OCI-LY3 (cell line): ENCODE measurements at regions not wholly inside any gene's neighbourhood (a gene's known extent, or its start where the extent isn't known, plus 50 kb on each side); places are given as distances from the start of the nearest gene placed in this dataset.

Experiments
- EZH2phosphoT487 ChIP-seq: fragments of 200-600 bp; shearing (Covaris generic); IDR thresholded peaks from 2 replicates; pipeline ENCODE4 v1.6.1; 2018; ENCODE audit warnings: antibody characterized with exemption, mixed run types, low read depth
- TF ChIP-seq, protein P1 (sequence below): fragments of 200-600, 300-600 bp; sonication (generic); IDR thresholded peaks from 2 replicates; pipeline ENCODE4 v1.5.1; 2014; ENCODE audit warnings: antibody characterized with exemption, low read length, low read depth

DNA sequence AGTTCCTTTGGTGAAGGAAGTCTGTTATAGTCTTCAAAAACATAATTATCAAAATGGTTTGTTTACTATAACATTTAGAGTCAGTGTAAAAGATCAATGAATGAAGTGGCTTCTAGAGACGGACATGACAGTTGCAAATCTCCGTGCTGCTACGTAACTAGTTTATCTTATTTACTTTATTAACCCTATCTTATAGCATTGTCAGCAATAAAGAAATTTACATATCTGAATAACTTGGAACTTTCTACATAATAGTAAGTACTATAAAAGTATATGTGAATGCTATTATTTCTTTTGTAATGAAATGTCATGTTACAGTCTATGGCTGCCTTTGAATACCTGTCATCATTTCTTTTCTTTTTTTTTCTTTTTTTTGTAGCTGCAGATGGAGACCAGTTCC, 246.8 kb downstream of the PTH2R start:
- TF ChIP-seq, protein P1, sequence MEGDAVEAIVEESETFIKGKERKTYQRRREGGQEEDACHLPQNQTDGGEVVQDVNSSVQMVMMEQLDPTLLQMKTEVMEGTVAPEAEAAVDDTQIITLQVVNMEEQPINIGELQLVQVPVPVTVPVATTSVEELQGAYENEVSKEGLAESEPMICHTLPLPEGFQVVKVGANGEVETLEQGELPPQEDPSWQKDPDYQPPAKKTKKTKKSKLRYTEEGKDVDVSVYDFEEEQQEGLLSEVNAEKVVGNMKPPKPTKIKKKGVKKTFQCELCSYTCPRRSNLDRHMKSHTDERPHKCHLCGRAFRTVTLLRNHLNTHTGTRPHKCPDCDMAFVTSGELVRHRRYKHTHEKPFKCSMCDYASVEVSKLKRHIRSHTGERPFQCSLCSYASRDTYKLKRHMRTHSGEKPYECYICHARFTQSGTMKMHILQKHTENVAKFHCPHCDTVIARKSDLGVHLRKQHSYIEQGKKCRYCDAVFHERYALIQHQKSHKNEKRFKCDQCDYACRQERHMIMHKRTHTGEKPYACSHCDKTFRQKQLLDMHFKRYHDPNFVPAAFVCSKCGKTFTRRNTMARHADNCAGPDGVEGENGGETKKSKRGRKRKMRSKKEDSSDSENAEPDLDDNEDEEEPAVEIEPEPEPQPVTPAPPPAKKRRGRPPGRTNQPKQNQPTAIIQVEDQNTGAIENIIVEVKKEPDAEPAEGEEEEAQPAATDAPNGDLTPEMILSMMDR: no peak
- TF ChIP-seq EZH2phosphoT487: no peak
